Hepatocyte (in vitro differentiated cells): ENCODE measurements at regions not wholly inside any gene's neighbourhood (a gene's known extent, or its start where the extent isn't known, plus 50 kb on each side); places are given as distances from the start of the nearest gene placed in this dataset.

ENCODE experiments used
- EZH2 ChIP-seq: fragments of 200-600 bp; sonication (generic); IDR thresholded peaks from 2 replicates; pipeline ENCODE4 v1.6.1; 2016; ENCODE audit warnings: antibody characterized with exemption, mild to moderate bottlenecking, borderline replicate concordance
- EZH2phosphoT487 ChIP-seq: fragments of 200-600 bp; sonication (generic); IDR thresholded peaks from one replicate; pipeline ENCODE4 v1.6.1; 2018; ENCODE audit warnings: antibody characterized with exemption, mild to moderate bottlenecking, low read depth, moderate library complexity; ENCODE audit not compliant: unreplicated experiment, severe bottlenecking
- TF ChIP-seq, protein P1 (sequence below): fragments of 200-600 bp; sonication (generic); IDR thresholded peaks from 2 replicates; pipeline ENCODE4 v1.5.1; 2016; ENCODE audit warnings: antibody characterized with exemption, mild to moderate bottlenecking; ENCODE audit not compliant: poor library complexity

DNA sequence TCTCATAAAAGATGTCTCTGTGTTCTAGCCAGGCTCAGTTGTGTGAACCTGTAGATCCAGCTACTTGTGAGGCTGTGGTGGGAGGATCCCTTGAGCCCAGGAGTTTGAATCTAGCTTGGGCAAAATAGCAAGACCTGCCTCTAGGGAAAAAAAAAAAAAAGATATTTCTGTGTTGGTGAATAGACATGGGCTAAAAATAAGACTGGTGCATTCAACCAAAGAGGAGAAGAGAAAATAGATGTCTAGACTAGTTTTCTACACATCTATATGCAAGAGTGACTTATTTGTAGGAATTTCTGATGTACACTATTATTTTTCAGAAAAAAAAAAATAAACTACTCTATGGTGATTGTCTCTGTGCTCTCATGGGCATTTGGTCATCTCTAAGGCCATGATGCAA is 555.1 kb downstream of the BCL11A start:
- TF ChIP-seq EZH2, result no peak
- TF ChIP-seq, protein P1, sequence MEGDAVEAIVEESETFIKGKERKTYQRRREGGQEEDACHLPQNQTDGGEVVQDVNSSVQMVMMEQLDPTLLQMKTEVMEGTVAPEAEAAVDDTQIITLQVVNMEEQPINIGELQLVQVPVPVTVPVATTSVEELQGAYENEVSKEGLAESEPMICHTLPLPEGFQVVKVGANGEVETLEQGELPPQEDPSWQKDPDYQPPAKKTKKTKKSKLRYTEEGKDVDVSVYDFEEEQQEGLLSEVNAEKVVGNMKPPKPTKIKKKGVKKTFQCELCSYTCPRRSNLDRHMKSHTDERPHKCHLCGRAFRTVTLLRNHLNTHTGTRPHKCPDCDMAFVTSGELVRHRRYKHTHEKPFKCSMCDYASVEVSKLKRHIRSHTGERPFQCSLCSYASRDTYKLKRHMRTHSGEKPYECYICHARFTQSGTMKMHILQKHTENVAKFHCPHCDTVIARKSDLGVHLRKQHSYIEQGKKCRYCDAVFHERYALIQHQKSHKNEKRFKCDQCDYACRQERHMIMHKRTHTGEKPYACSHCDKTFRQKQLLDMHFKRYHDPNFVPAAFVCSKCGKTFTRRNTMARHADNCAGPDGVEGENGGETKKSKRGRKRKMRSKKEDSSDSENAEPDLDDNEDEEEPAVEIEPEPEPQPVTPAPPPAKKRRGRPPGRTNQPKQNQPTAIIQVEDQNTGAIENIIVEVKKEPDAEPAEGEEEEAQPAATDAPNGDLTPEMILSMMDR, result no peak
- TF ChIP-seq EZH2phosphoT487, result no peak
